ENCODE measurements at regions not wholly inside any gene's neighbourhood (a gene's known extent, or its start where the extent isn't known, plus 50 kb on each side); places are given as distances from the start of the nearest gene placed in this dataset.

GRCh38 chr11:134486106-134486505 lies 74.1 kb upstream of the B3GAT1 start:
- Histone ChIP-seq H3K79me2 (ENCODE audit: control insufficient read depth in 1 of 2, insufficient read depth in 2 of 2, low read length in 2 of 2) (no peaks in the 10 kb centered on the region), H2BK15ac (ENCODE audit: low read length) (no peak overlapping the region), H2BK20ac (ENCODE audit: low read length) (no peak overlapping the region), H3K56ac (replicated peaks; ENCODE audit: insufficient read length, low read depth, low read length) (no peak overlapping the region), H2BK120ac (replicated peaks; ENCODE audit: low read depth, low read length) (no peak overlapping the region), H3K9ac (replicated peaks in 1 of 4; ENCODE audit: extremely low read depth in 1 of 4, low read depth in 3 of 4, low read length in 3 of 4) (no peak overlapping the region), H3K14ac (ENCODE audit: insufficient read length) (no peak overlapping the region), H4K8ac (ENCODE audit: extremely low read depth, insufficient read depth, low read length) (no peak overlapping the region), H3K23ac (ENCODE audit: insufficient read length) (no peak overlapping the region), H4K5ac (ENCODE audit: insufficient read length, low read depth, low read length) (no peak overlapping the region), H3K4ac (replicated peaks; ENCODE audit: insufficient read length, low read depth, low read length) (no peak overlapping the region), H3K4me1 (replicated peaks in 1 of 4; ENCODE audit: control insufficient read depth in 3 of 4, insufficient read depth in 4 of 4, low read length in 3 of 4) (no peaks in the 10 kb centered on the region), H3K36me3 (ENCODE audit: control insufficient read depth in 2 of 4, insufficient read depth in 4 of 4, low read length in 3 of 4) (no peaks in the 10 kb centered on the region), H3K9me3 (ENCODE audit: insufficient read depth in 2 of 2, low read depth in 1 of 2, low read length in 1 of 2) (no peaks in the 10 kb centered on the region), H3K79me1 (ENCODE audit: low read depth, low read length) (no peaks in the 10 kb centered on the region), H3K4me3 (ENCODE audit: extremely low read depth in 1 of 4, insufficient read depth in 2 of 4, low read depth in 3 of 4, low read length in 4 of 4) (no peak overlapping the region), H4K91ac (replicated peaks; ENCODE audit: insufficient read length, low read length) (no peak overlapping the region), H3K27me3 (replicated peaks in 1 of 4; ENCODE audit: control insufficient read depth in 3 of 4, extremely low read depth in 1 of 4, insufficient read depth in 3 of 4, low read length in 3 of 4) (no peaks in the 10 kb centered on the region), H4K20me1 (replicated peaks in 1 of 2; ENCODE audit: control insufficient read depth in 1 of 2, insufficient read depth in 2 of 2, low read length in 2 of 2) (no peaks in the 10 kb centered on the region), H2AFZ (ENCODE audit: low read length) (no peak overlapping the region), H2BK12ac (ENCODE audit: low read depth, low read length) (no peak overlapping the region), H2AK5ac (ENCODE audit: low read depth, low read length) (no peak overlapping the region), H3K27ac (ENCODE audit: low read depth, low read length) (no peak overlapping the region), H2BK5ac (ENCODE audit: low read depth, low read length) (no peak overlapping the region), H3K4me2 (ENCODE audit: insufficient read depth in 1 of 2, low read depth in 2 of 2, low read length in 2 of 2) (no peak overlapping the region), H3K18ac (ENCODE audit: extremely low read depth, low read length) (no peak overlapping the region), H3K23me2 (ENCODE audit: low read depth, low read length) (no peaks in the 10 kb centered on the region)
- FAIRE-seq (no peak), DNase-seq (ENCODE audit: low read depth in 1 of 2, low spot score in 2 of 2) (no peak)
- POLR2A ChIA-PET (ENCODE audit: partially characterized antibody) = no interaction called here
- WGBS, 2 experiments (ENCODE audit: extremely low coverage in 1 of 2, insufficient coverage in 1 of 2, insufficient read length in 1 of 2, insufficient replicate concordance in 2 of 2, low coverage in 1 of 2, low lambda C conversion rate in 2 of 2, missing lambda C conversion rate in 1 of 2) = 89% methylated on average over 11 of the region's 11 CpGs; no CpG with 5 or more reads in 1 of the 2 experiments
- CTCF ChIA-PET (ENCODE audit: partially characterized antibody) = no interaction called here
- no peak for TF ChIP-seq KDM5A (IDR thresholded peaks at IDR 0.05; ENCODE audit: low read length)
- TF ChIP-seq CEBPB (IDR thresholded peaks at IDR 0.05; ENCODE audit: low read depth, low read length) = no peak
- no peak for TF ChIP-seq NRF1 (IDR thresholded peaks at IDR 0.05; ENCODE audit: low read depth, low read length)
- TF ChIP-seq RBBP5 (IDR thresholded peaks at IDR 0.05; ENCODE audit: borderline replicate concordance, low read depth, low read length) = no peak
- TF ChIP-seq HDAC6 (IDR thresholded peaks at IDR 0.05; ENCODE audit: low read depth, low read length) = no peak
- no peak for TF ChIP-seq FOSL1 (IDR thresholded peaks at IDR 0.05; ENCODE audit: insufficient read depth, low read depth, low read length)
- TF ChIP-seq RFX5 (IDR thresholded peaks at IDR 0.05; ENCODE audit: borderline replicate concordance, low read depth, low read length) = no peak
- no peak for TF ChIP-seq ZNF274 (IDR thresholded peaks at IDR 0.05; ENCODE audit: borderline replicate concordance, extremely low read depth, low read length)
- no peak for TF ChIP-seq CHD1 (IDR thresholded peaks at IDR 0.05; ENCODE audit: low read depth, low read length)
- no peak for TF ChIP-seq ASH2L (IDR thresholded peaks at IDR 0.05; ENCODE audit: low read length)
- no peak for TF ChIP-seq BCL11A (IDR thresholded peaks at IDR 0.05; ENCODE audit: low read depth in 2 of 2, low read length in 2 of 2)
